D721Med (cell line): ENCODE measurements at regions not wholly inside any gene's neighbourhood (a gene's known extent, or its start where the extent isn't known, plus 50 kb on each side); places are given as distances from the start of the nearest gene placed in this dataset.

Experiments
- DNase-seq: peaks from one replicate; pipeline ENCODE4 v3.0.0; 2011; ENCODE audit warnings: low spot score; ENCODE audit not compliant: insufficient read length
- FAIRE-seq: peaks from 2 replicates; lab custom pipeline; 2011; peaks lifted over from hg19 to GRCh38; lab: Jason Lieb, UNC
- TF ChIP-seq, protein P1 (sequence below): IDR thresholded peaks from 2 replicates; pipeline ENCODE4 v1.5.1; 2012; ENCODE audit warnings: mild to moderate bottlenecking, control low read depth; ENCODE audit not compliant: insufficient read depth; ENCODE audit errors: missing control alignments

DNA sequence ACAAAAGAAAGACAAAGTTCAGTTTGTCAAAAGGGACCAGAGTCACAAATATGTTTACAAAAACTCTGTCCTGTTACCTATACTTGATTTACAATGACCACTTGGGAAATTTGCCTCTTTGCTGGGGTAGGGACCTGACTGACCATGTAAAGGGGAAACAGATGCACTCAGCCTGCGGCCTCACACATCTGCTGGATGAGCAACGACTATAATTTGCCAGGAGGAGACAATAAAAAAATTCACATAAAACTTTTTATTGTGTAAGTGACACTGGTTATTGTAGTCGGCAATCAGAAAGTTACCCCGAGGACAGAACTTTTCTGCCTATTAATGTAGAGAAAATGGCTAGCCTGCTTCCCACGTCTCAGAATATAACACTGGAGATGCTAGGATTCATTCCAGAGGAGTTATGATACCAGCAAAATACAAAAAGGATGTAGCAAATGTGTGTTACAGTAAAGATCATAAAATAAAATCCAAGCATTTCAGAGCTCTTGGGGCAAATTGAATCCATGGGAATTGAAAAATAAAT lies 415.4 kb upstream of the SPTLC3 start:
- TF ChIP-seq, protein P1, sequence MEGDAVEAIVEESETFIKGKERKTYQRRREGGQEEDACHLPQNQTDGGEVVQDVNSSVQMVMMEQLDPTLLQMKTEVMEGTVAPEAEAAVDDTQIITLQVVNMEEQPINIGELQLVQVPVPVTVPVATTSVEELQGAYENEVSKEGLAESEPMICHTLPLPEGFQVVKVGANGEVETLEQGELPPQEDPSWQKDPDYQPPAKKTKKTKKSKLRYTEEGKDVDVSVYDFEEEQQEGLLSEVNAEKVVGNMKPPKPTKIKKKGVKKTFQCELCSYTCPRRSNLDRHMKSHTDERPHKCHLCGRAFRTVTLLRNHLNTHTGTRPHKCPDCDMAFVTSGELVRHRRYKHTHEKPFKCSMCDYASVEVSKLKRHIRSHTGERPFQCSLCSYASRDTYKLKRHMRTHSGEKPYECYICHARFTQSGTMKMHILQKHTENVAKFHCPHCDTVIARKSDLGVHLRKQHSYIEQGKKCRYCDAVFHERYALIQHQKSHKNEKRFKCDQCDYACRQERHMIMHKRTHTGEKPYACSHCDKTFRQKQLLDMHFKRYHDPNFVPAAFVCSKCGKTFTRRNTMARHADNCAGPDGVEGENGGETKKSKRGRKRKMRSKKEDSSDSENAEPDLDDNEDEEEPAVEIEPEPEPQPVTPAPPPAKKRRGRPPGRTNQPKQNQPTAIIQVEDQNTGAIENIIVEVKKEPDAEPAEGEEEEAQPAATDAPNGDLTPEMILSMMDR, result no peak
- no peak for FAIRE-seq

DNA sequence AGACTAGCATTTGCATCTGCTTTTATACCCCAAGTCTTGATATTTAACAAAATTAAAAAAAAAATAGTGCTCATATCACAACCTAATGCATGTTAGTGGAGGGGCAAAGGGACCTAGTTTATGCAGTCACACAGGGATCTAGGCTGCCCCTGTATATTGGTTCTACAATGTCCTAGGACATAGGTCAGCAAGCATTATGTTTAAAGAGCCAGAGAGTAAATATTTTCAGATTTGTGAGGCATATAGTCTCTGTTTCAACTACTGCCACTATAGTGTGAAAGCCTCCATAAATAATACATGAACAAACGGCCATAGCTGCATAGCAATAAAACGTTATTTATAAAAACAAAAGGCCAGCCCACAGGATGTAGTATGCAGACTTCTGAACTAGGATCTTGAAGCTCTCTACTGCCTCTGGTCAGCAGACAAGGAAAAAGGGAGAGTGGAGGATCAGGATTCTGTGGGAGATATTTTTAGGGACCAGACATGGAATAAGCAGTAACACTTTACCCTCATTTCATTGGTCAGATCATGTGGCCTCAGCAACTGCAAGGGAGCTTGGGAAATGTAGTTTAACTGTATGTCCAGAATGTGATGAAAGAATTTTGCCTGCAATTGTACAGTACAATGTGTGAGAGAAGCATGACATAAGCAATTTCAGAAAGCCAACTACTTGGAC lies 414.2 kb upstream of the SPTLC3 start:
- DNase-seq (no peak), FAIRE-seq (no peak)

More for the DNA sequence above, 415.4 kb upstream of the SPTLC3 start:
- no peak for DNase-seq

DNA sequence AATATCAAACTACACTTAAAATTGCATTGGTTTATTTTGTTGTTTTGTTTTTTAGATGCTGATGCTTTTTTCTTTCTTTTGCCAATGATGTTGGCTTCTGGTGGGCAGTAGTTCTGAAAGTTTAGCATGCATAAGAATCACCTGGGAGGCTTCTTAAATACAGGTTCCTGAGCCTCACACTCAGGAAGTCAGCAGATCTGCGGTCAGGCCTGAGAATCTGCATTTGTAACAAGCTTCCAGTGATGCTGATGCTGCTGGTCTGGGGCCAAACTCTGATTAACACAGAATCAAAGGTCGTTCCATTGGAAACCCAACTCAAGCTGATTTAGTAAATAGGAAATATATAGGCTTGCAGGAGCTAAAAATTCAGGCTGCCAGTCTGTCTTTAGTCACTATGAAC lies 412.9 kb upstream of the SPTLC3 start:
- FAIRE-seq (no peak), DNase-seq (no peak)
- TF ChIP-seq, protein P1, result no peak

More for the DNA sequence above, 414.2 kb upstream of the SPTLC3 start:
- TF ChIP-seq, protein P1, result no peak

DNA sequence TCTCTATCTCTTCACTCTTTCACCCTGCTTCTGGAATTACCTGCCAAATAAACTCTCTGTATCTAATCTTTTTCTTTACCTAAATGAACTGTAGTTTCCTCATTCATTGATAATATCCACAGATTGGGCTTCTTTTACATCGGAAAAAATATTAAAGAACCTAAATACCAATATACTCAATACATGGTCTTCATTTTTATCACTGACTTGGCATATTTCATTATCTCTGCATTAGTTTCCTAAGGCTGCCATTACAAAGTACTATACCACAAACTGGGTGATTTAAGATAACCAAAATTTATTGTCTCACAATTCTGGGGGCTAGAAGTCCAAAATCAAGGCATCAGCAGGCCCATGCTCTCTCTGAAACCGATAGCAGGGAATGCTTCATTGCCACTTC lies 411.9 kb upstream of the SPTLC3 start:
- no peak for FAIRE-seq
- TF ChIP-seq, protein P1, result no peak

DNA sequence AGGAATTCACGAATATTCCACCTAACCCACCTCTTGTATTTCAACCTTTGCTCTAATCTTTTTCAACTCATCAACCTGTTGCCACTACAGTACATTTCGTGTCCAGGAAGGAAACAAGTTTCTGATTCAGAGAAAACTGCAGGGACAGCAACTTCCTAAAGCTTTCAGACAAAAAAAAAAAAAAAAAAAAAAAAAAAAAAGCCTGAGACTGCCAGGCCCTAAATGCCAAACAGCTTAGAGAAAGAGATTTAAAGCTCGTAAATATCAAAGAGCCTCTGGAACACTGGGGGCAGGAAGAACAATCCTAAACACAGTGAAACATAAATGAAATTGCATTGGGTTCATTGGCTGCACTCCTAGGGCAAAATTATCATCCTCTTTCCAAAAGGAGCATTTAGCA lies 411.2 kb upstream of the SPTLC3 start:
- FAIRE-seq, result no peak
- DNase-seq, result no peak
- TF ChIP-seq, protein P1, result no peak

More for the DNA sequence above, 411.9 kb upstream of the SPTLC3 start:
- DNase-seq, result no peak

DNA sequence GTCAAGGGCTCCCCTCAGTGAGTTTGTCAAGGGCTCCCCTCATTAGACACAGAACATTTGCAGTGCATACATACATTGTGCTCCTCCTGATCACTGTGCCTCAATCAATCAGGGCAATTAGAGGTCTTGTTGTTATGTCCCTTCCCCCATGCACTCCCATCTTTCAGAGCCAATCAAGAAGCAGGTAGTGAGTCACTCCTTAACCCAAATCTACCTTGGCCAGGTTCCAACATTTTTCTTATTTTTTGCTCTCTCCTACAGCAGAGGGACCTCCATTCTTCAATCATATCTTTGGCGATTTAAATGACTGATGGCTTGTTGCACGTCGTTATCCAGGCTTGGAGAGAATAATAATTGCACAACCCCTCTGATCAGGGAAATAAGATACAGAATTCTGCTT lies 409.9 kb upstream of the SPTLC3 start:
- TF ChIP-seq, protein P1, result no peak
- DNase-seq (no peak), FAIRE-seq (no peak)

DNA sequence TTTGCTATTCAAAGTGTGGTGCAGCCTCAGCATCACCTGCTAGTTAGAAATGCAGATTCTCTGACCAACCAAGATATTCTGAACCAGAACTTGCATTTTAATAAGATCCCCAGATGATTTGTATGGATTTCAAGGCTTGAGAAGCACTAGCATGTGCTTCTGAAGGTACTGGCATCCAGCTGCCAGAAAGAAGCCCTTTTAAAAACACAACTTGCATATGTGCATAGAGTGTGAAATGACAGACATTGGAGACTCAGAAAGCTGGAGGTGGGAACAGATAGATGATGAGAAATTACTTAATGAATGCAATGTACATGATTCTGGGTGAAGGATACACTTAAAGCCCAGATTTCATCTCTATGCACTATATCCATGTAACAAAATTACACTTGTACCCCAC lies 409.3 kb upstream of the SPTLC3 start:
- FAIRE-seq (no peak), DNase-seq (no peak)
- TF ChIP-seq, protein P1, result no peak
